ENCODE measurements at regions not wholly inside any gene's neighbourhood (a gene's known extent, or its start where the extent isn't known, plus 50 kb on each side); places are given as distances from the start of the nearest gene placed in this dataset.

DNA sequence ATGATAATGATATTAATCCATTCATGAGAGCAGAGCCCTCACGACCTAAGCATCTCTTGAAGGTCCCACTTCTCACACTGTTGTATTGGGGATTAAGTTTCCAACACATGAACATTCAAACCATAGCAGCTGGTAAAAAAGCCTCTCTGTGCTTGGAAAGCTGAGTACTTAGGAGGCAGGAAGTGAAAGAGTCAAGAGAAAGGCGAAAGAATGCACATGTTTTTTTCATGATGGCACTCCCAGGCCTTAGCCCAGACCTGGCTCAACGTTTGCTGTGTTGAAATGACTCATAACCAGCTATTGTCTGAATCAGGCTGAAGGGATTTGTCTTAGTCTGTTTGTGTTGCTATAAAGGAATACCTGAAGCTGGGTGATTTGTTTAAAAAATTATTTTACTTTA is 84.4 kb upstream of the RGMA start:
- FAIRE-seq (no peak), DNase-seq (no peak)
- Histone ChIP-seq H3K9ac (ENCODE audit: low read length in 3 of 3) (no peak overlapping the region), H3K27me3 (ENCODE audit: control insufficient read depth, insufficient read depth, low read length) (no peaks in the 10 kb centered on the region), H3K4me1 (ENCODE audit: control insufficient read depth in 2 of 3, insufficient read depth in 2 of 3, low read depth in 1 of 3, low read length in 3 of 3) (no peaks in the 10 kb centered on the region), H3K36me3 (ENCODE audit: control insufficient read depth in 2 of 3, insufficient read depth in 3 of 3, low read length in 3 of 3) (no peaks in the 10 kb centered on the region), H3K4me3 (ENCODE audit: low read length in 3 of 3) (no peak overlapping the region), H3K27ac (ENCODE audit: low read depth in 2 of 2, low read length in 2 of 2) (no peak overlapping the region), H3K9me3 (ENCODE audit: control insufficient read depth in 2 of 3, insufficient read depth in 1 of 3, low read length in 3 of 3) (peaks cover 0 to 3% (median 0%) of the 10 kb centered on the region in 3 donors)
- TF ChIP-seq, protein P1, sequence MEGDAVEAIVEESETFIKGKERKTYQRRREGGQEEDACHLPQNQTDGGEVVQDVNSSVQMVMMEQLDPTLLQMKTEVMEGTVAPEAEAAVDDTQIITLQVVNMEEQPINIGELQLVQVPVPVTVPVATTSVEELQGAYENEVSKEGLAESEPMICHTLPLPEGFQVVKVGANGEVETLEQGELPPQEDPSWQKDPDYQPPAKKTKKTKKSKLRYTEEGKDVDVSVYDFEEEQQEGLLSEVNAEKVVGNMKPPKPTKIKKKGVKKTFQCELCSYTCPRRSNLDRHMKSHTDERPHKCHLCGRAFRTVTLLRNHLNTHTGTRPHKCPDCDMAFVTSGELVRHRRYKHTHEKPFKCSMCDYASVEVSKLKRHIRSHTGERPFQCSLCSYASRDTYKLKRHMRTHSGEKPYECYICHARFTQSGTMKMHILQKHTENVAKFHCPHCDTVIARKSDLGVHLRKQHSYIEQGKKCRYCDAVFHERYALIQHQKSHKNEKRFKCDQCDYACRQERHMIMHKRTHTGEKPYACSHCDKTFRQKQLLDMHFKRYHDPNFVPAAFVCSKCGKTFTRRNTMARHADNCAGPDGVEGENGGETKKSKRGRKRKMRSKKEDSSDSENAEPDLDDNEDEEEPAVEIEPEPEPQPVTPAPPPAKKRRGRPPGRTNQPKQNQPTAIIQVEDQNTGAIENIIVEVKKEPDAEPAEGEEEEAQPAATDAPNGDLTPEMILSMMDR (IDR thresholded peaks at IDR 0.05; ENCODE audit: borderline replicate concordance, extremely low read depth, insufficient read depth) = no peak
- intact Hi-C loops (cut with DNase I) = no loop called here

DNA sequence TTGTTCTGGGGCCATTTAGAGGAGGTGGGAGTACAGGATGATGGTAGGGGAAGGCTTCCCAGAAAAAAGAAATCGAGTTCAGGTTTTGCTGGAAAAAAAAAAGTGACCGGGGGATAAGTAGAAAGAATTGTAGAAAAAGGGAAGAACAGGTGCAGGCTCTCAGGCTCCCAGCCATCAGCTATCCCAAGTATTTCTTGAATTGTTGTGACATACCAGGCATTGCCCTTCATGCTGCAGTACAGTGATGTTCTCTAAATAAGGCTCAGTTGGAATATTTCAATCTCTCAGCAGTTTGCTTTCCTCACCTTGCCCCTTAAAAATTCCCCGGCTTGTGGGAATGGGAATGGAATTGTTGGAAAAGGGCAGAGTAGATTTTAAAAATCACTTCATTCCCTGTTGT is 82.5 kb upstream of the RGMA start:
- H3K9me3 ChIP-seq (ENCODE audit: control insufficient read depth in 2 of 3, insufficient read depth in 1 of 3, low read length in 3 of 3) = peaks cover 0 to 3% (median 0%) of the 10 kb centered on the region in 3 donors
- DNase-seq = no peak
- H3K9ac ChIP-seq (ENCODE audit: low read length in 3 of 3) = no peak overlapping the region
- H3K27me3 ChIP-seq (ENCODE audit: control insufficient read depth, insufficient read depth, low read length) = no peaks in the 10 kb centered on the region
- intact Hi-C loops (cut with DNase I) = no loop called here
- H3K4me1 ChIP-seq (ENCODE audit: control insufficient read depth in 2 of 3, insufficient read depth in 2 of 3, low read depth in 1 of 3, low read length in 3 of 3) = no peaks in the 10 kb centered on the region
- TF ChIP-seq, protein P1 (IDR thresholded peaks at IDR 0.05; ENCODE audit: borderline replicate concordance, extremely low read depth, insufficient read depth) = no peak
- no peak overlapping the region for H3K4me3 ChIP-seq (ENCODE audit: low read length in 3 of 3)
- FAIRE-seq = no peak
- no peaks in the 10 kb centered on the region for H3K36me3 ChIP-seq (ENCODE audit: control insufficient read depth in 2 of 3, insufficient read depth in 3 of 3, low read length in 3 of 3)
- no peak overlapping the region for H3K27ac ChIP-seq (ENCODE audit: low read depth in 2 of 2, low read length in 2 of 2)

DNA sequence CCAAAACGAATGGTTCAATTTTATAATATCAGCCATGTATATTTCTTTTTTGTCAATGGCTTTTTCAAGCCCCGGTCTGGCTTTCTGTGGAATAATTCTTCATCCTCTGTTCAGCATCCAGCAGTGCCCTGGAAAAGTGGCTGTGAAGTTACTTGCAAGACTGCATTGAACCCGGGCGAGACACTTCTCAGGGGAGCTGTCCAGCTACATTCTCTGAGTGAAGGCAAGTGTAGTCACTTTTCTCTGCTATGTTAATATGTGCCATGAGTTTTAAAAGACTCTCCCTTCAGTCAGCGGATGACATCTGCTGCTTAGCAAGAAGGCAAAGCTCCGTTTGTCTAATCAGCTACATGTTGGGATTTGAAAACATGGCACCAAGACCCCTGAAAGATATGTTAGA is 81.3 kb upstream of the RGMA start:
- H3K27me3 ChIP-seq (ENCODE audit: control insufficient read depth, insufficient read depth, low read length) = no peaks in the 10 kb centered on the region
- no peak overlapping the region for H3K4me3 ChIP-seq (ENCODE audit: low read length in 3 of 3)
- H3K9me3 ChIP-seq (ENCODE audit: control insufficient read depth in 2 of 3, insufficient read depth in 1 of 3, low read length in 3 of 3) = peaks cover 0 to 3% (median 0%) of the 10 kb centered on the region in 3 donors
- H3K9ac ChIP-seq (ENCODE audit: low read length in 3 of 3) = no peak overlapping the region
- no peak overlapping the region for H3K27ac ChIP-seq (ENCODE audit: low read depth in 2 of 2, low read length in 2 of 2)
- H3K36me3 ChIP-seq (ENCODE audit: control insufficient read depth in 2 of 3, insufficient read depth in 3 of 3, low read length in 3 of 3) = no peaks in the 10 kb centered on the region
- TF ChIP-seq, protein P1 (IDR thresholded peaks at IDR 0.05; ENCODE audit: borderline replicate concordance, extremely low read depth, insufficient read depth) = no peak
- DNase-seq = peak in 3 of 5 donors; percentile 50 to 68 (median 63)
- intact Hi-C loops (cut with DNase I) = no loop called here
- no peak for FAIRE-seq
- no peaks in the 10 kb centered on the region for H3K4me1 ChIP-seq (ENCODE audit: control insufficient read depth in 2 of 3, insufficient read depth in 2 of 3, low read depth in 1 of 3, low read length in 3 of 3)

DNA sequence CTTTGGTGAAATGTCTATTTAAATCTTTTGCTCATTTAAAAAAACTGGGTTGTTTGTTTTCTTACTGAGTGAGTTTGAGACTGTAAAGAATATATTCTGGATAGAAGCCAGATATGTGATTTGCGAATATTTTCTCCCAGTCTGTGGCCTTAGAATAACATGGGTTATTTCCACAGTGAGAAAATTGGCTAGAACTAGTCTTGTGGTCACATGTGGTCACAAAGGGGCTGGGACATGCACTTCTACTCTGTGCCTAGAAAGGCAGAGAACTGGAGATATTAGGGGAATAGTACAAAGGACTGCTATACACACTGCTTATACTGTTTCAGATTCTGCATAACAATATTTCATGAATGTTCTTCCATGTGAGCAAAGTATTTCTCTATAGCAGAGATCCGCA is 79.9 kb upstream of the RGMA start:
- Histone ChIP-seq H3K4me3 (ENCODE audit: low read length in 3 of 3) (no peak overlapping the region), H3K9me3 (ENCODE audit: control insufficient read depth in 2 of 3, insufficient read depth in 1 of 3, low read length in 3 of 3) (peaks cover 0 to 3% (median 0%) of the 10 kb centered on the region in 3 donors), H3K36me3 (ENCODE audit: control insufficient read depth in 2 of 3, insufficient read depth in 3 of 3, low read length in 3 of 3) (no peaks in the 10 kb centered on the region), H3K4me1 (ENCODE audit: control insufficient read depth in 2 of 3, insufficient read depth in 2 of 3, low read depth in 1 of 3, low read length in 3 of 3) (no peaks in the 10 kb centered on the region), H3K9ac (ENCODE audit: low read length in 3 of 3) (no peak overlapping the region), H3K27me3 (ENCODE audit: control insufficient read depth, insufficient read depth, low read length) (no peaks in the 10 kb centered on the region), H3K27ac (ENCODE audit: low read depth in 2 of 2, low read length in 2 of 2) (no peak overlapping the region)
- no peak for DNase-seq
- no peak for FAIRE-seq
- TF ChIP-seq, protein P1 (IDR thresholded peaks at IDR 0.05; ENCODE audit: borderline replicate concordance, extremely low read depth, insufficient read depth) = no peak
- intact Hi-C loops (cut with DNase I) = no loop called here

Measured in kidney (tissue), 13 donors.